DMS153 treated with DMSO at 0.1 percent for 48 hours (cell line): ENCODE measurements at regions not wholly inside any gene's neighbourhood (a gene's known extent, or its start where the extent isn't known, plus 50 kb on each side); places are given as distances from the start of the nearest gene placed in this dataset.
A peak's percentile ranks its signal among the peaks of the same experiment; 100 is the strongest.

Experiments used
- DNase-seq: peaks from one replicate; lab custom pipeline; 2025; ENCODE audit not compliant: unreplicated experiment; lab: John Stamatoyannopoulos, UW

DNA sequence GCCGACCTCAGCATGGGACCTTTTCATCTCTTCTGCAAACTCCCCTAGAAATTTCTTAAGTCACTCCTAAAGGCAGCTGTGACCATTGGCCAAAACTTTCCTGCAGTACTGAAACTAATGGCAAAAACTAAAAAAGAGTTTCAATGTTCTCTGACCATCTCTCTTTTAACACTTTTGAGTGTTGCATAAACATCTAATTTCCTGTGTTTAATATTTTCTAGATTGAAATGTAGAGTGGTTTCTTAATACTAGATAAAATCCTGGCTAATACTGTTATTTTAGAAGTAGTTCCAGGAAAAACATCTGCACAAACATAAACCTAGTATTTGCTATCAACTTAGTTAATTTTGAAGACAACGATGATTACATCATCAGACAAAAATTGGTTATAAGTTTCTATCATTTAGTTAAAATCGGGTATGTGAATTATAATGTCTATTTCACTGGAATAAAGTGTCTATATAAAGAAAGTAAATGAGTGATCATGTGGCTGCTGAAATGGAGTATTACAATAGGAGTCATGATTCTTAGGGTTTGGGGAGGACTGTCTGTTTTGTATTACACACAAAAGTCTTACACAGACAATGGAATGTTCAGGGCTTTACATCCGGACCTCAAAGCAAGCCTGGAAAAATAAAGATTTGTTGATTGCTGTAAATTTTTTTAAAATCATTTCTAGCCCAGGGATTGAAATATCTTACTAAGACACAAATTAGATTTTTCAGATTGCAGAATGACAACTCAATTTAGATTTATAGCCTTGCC is 1323.4 kb downstream of the C4orf33 start:
- no peak for DNase-seq

DNA sequence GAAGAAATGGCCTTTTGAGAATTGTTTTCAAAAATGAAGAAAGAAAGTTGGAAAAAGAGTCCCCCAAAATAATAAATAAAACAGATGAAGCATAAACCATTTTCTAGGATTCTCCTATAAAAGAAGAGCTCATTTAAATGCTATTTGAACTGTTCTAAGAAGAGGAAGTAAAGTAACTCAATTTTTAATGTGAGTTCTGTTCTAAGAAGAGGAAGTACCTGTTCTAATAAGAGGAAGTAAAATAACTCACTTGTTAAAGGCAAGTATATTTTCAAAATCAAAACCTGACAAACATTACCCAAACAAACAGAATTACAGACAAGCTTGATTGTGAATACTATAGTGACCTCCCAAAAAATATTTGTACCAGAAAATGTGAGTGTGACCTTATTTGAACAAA is 1326.3 kb downstream of the C4orf33 start:
- no peak for DNase-seq

DNA sequence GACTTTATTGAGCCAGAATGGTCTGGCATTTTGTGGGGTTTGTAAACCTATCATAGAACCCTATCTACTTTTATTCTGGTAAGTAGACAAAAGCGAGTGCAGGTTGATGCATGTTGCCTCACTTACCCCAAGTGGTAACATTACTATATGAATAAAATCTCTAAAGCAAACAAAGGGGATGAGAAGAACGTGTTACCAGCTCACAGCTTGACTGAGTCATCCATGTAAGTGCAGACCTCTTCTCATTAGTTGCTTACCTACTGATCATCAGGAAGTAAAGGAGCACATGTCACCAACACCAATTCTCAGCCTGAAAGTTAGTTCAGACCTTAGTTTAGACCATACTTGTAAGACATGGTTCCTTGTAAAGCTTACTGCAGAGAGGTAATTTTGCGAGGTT is 1328.3 kb downstream of the C4orf33 start:
- DNase-seq, result no peak

DNA sequence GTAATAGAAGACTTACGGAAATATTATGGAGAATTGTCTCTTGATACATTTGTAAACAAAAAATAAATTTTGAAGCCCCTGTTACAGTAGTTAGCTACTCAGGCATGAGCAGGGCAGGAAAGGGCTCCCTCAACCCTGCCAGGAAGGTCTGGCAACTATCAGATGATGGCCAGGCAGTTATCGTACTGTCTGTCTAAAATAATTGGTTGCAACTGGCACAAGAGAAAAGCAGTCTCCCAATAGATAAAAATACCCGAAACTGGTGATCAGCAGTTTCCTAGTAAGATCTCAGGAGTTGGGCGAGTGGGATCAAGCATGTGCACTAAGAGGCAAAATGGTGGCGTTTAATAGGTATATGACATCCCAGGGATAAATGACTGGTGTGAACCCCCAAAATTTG is 1336.3 kb downstream of the C4orf33 start:
- no peak for DNase-seq

DNA sequence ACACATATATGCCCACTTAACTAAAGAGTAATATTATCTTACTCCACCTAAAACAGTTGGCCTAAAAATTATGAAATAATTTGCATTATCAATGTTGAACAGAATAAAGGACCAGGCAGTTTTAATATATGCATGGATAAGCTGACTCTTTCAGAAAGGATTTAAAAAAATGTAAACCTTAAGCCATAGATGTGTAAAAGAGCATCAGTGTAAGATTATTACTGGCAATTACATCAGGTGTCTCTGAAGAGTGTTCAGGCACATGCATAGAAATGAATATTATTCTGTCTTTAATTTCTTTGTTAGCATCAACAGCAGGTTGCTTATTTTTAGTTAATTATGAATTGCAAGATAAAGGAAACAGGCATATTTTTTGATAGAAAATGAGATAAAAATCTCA is 1353.8 kb downstream of the C4orf33 start:
- DNase-seq, result no peak

DNA sequence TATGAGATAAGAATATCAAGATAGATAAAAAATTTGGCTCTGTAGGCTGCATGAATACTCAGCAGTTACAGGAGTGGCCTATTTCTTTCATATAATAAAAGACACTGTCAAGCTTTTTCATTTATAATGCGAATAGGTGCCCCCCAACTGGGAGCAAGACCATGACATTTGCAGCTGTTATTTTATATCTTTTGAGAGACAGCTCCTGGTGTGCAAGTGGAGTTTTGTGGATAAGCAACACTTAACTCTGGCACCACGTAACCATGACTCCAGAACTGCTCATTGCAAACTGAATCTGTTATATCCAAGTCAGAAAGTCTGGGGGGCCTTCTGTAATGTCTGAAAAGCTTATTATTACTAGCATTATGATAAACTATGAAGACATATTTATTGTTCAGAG is 1372.4 kb downstream of the C4orf33 start:
- no peak for DNase-seq

DNA sequence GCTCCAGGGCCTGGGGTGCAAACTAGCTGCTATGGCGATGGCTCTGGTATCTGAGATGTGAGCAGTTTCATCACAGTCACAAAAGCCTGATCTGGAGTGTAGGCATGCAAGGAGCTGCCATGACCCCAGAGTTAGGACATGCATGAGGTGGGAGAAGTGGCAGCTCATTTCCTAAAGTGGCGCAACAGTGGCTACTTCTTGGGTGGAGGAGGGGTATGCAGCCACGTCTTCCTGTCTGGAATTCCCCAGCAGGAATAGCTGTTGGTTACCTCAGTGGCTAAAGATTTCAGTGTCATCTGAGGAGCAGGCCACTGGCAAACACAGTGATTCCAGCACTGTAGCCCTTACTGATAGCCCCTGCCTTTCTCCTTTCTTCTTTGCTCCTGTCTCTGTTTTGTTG is 1382.5 kb downstream of the C4orf33 start:
- no peak for DNase-seq

DNA sequence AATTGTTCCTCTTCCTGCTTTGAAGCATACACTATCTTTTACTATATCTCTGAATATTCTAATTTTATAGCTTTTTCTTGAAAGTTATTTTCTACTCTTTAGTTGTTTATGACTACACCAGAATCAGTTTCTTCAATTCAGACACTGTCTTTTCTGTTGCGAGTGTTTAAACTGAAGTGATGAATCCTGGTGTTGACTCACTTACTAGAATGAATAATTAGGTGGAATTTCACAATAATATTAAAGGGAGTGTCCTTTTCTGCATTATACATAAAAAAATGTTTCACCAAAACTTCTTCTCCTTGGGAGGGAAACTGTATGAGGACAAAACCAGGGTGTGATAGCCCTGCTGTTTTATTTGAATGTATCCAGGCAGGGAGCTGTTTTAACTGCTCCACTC is 1383.1 kb downstream of the C4orf33 start:
- no peak for DNase-seq

DNA sequence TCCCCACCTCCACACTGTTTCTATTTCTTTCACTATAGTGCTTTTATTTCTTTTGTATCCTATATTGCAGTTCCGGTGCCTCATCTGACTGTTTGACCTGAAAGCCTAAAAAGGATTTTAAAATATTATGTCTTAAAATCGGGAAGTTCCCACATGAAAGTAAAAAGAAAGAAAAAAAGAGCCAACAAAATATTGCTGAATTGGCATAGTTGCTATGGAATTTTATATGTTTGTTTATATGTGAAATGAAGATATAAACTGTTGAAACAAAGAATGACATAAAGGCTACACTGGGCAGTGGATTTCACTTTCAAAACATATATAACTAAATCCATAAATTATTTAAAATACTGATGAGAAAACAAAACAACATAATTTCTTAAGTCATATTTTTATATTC is 1383.7 kb downstream of the C4orf33 start:
- DNase-seq, result no peak

DNA sequence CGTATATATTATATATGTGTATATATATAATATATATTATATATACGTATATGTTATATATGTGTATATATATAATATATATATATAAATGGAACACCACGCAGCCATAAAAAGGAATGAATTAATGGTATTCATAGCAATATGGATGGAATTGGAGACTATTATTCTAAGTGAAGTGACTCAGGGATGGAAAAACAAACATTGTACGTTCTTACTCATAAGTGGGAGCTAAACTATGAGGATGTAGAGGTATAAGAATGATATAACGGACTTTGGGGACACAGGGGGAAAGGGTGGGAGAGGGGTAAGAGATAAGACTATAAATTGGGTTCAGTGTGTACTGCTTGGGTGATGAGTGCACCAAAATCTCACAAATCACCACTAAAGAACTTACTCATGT is 1388.9 kb downstream of the C4orf33 start:
- no peak for DNase-seq

DNA sequence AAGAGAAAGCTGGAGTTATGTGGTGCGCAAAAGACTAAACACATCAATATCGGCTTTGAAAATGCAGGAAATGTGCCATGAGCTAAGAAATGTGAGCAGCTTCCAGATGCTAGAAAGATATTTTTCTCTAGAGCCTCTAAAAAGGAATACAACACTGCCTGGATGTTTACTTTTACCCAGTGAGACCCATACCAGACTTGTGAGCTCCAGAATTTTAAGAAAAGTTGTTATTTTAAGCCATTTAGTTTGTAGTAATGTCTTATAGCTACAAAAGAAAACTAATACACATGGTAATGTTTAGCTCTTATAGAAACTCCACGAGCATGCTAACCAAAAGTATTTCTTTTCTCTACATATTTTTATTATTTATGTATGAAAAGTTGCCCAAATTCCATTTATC is 1389.4 kb downstream of the C4orf33 start:
- DNase-seq, result no peak

DNA sequence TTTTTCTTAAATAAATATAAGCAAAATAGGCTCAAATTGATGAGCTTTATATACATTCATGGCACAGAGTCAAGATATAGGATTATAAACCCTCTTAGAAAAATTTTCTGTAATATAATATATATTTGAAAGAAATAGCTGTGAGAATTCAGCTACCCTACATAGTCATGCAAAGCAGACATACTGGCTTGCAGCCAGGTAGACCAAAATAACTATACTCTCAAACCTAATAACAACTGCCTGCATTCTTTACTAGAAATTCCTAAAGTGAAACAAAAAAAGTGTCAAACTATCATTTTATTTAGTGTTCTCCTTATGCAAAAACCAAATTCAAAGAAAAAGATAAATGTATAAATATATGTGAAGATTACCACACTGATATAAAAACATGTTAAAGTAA is 1390.2 kb downstream of the C4orf33 start:
- no peak for DNase-seq

DNA sequence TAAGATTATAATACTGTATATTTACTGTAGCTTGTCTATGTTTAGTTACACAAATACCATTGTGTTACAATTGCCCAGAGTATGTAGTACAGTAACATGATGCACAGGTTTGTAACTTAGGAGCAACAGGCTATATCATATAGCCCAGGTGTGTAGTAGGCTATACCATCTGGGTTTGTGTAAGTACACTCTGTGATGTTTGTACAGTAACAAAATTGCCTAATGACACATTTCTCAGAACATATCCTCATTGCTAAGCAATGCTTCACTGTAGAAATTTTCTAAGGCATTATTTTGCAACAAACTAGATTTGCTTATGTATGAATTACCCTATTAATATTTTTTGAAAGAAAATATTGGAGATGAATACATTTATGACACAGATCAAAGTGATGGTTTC is 1390.9 kb downstream of the C4orf33 start:
- no peak for DNase-seq

DNA sequence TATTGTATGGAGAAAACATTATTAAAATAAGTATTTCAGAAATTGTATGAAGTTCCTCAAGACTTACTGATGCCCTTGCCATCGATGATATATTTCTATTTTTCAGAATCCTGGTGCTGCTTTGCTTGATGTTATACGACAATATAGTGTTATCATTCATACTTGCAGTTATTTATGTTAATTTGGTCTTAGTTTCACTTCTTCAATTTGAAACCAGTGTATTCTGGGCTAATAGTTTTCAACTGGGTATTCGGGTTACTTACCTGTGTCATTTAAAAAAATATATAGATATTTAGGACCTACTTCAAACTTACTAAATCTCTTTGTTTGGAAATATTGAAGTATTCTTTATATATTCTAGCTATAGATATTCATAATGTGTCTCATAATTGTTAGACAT is 1414.7 kb downstream of the C4orf33 start:
- DNase-seq, result no peak

DNA sequence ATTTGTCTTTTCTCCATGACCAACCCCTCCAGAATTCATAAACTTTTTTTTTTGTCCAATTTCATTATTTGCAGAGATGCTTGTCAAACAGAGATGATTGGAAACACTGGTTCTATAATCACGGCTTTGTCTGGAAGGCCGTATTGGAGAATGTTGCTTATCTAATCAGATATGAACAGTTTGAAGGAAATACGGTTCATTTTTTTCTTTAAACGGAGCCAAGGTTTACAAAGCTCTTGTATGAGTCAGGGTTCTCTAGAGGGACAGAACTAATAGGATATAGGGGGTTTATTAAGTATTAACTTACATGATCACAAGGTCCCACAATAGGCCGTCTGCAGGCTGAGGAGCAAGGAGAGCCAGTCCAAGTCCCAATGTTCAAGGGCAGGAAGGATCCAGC is 1415.8 kb downstream of the C4orf33 start:
- no peak for DNase-seq

DNA sequence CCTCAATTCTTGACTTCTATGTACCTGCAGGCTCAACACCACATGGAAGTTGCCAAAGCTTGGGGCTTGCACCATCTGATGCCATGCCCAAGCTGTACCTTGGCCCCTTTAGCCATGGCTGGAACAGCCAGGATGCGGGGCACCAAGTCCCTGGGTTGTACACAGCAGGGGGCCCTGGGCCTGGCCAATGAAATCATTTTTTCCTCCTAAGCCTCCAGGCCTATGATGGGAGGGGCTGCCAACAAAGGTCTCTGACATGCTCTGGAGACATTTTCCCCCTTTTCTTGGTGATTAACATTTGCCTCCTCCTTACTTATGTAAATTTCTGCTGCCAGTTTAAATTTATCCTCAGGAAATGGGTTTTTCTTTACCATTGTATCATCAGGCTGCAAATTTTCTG is 1428.1 kb downstream of the C4orf33 start:
- DNase-seq, result no peak

DNA sequence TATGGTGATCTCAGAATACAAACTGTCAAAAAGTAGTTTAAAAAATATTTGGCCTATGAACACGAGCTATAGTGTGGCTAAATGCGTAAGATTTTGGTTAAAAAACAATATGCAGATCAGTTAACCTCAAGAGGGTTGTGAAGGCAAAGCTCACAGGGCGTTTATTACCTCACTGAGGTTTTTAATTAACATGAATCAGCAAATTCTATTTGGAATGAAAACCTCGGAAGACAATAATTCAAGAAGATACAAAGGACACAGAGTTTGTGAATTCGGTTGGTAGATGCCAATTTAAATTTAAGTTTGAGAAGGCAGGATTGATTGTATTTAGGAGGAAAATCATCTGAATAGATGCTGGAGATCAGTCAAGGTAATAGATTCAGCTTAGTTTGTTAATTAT is 1434.6 kb downstream of the C4orf33 start:
- no peak for DNase-seq

DNA sequence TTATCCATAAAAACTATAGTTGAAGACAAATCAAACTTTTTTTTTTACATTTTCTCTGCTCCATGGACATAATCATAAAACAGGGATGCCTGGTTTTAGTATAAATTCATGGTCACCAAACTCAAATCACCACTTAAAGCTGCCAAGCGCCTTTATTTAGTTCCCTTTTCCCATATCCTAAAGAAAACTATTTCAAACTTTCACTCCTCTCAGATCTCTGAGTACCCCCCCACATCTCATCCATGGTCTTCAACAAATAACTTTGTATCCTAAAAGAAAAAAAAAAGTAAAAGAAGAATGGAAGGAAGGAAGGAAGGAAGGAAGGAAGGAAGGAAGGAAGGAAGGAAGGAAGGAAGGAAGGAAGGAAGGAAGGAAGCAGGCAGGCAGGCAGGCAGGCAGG is 1438.7 kb downstream of the C4orf33 start:
- DNase-seq, result no peak

DNA sequence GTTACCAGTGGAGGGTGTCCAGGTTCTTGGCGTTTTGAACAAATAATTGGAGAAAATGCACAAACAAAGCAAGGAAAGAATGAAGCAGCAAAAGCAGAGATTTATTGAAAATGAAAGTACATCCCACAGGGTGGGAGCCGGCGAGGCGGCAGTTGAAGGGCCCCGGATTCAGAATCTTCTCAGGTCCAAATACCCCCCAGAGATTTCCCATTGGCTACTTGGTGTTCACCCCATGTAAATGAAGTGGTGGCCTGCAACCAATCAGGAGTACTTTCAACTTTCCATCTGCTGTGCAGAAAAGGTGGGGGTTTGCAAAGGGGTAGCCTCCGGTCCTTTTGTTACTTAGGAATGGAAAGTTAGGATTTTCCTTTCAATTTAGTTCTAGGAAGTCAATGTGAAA is 1447.0 kb downstream of the C4orf33 start:
- DNase-seq, result no peak

DNA sequence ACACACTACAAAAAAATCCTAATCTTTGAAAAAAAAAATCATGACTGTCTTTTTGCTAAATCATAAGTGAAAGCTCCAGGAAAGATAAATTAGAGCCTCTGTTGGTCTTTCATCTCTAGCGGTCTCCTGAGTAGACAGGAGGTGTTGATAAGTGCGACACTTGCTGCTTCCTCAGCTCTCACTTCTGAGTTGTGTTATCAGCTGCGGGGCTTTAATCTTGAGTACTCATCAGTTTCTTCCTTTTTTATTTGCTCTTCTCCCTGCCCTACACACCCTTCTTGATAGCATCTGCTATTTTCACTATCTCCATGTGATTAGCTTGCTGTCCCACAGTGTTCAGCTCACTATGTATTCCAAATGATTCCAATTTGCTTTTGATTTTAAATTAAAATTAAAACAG is 1449.2 kb downstream of the C4orf33 start:
- no peak for DNase-seq

DNA sequence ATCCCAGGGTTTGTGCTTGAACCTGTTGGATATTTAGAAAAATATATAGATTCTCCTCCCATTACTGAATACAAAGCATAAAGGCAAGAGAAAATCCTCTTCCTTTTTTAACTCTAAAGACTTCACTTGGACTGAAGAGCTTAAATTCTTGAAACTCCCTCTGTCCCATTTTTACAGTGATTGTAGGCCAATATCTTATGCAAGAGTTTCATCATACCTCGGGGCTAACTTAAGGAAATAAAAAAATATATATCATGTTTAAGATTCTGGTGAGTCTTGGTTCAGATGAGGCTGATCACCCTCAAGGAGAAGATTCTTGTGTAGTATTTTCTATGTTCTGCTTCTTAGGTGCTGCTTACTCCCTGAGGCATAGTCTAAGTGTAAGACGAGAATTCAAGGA is 1449.6 kb downstream of the C4orf33 start:
- DNase-seq, result no peak

DNA sequence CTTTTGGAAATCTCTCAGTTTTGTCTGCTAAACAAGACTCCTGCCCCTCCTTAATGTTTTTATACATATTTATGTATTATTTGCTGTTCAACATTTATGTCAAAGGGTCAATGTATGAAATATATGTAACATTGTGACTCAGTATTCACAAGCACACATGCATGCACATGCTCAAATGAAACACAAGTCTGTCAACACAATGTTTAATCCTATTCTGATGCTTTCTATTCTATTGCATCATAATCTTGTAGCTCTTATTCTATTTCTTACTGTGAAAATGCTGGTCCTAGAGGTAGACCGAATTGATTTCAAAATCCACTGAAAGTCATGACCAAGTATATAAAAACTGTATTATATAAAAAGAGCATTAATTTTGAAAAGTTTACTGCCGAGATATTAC is 1463.3 kb downstream of the C4orf33 start:
- DNase-seq, result no peak

DNA sequence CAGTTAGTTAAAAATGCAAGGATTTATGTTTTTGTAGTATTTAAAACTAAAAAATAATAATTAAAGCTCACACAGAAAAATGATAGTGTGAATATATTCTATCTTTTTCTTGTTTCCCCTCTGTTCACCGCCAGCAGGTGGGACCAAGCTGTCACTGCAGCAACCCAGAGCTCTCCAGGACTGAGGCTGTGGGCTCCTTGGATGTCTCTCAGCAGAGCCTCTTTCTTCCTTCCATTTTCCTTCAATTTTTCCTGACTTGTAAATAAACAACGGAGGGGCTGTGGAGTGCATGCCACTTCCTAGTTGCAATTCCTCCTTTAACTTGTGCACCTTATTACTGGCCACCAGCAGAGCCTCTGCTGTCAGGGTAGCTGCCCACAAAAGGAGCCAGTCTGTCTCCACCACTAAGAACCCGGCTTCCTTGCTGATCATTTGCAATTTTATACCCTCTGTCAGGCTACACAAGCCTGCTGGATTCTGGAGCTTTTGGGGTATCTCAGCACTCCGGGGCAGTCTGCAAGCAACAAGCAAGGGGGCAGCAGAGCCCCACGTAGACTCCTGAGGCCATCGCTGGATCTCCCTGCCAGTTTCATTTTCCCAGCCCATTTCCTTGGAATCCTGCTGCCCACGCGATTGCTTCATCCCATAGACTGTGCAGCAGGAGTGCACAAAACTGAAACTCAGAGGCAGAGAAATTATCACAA is 1467.4 kb downstream of the C4orf33 start:
- peak; percentile 33 for DNase-seq
